Fibroblast of lung (primary cell): ENCODE measurements at regions not wholly inside any gene's neighbourhood (a gene's known extent, or its start where the extent isn't known, plus 50 kb on each side); places are given as distances from the start of the nearest gene placed in this dataset.

ENCODE experiments used
- DNase-seq, 2 donors: peaks; one replicate each; pipeline versions ENCODE4 v3.0.0 to v3.0.0-alpha.2; 2010; ENCODE audit warnings: low read depth in 2 of 2
- H2AFZ ChIP-seq: 2 replicates; pipeline ENCODE4 v1.5.1; 2012; ENCODE audit warnings: low read length, control low read depth, inconsistent platforms
- H3K27ac ChIP-seq: 2 replicates; pipeline ENCODE4 v1.5.1; 2011; ENCODE audit warnings: low read length, control low read depth; ENCODE audit not compliant: insufficient read depth
- H3K27me3 ChIP-seq: 2 replicates; pipeline ENCODE4 v1.5.1; 2011; ENCODE audit warnings: mild to moderate bottlenecking, low read length; ENCODE audit not compliant: control insufficient read depth, insufficient read depth
- H3K36me3 ChIP-seq: 2 replicates; pipeline ENCODE4 v1.5.1; 2011; ENCODE audit warnings: low read length; ENCODE audit not compliant: control insufficient read depth, insufficient read depth
- H3K4me1 ChIP-seq: 2 replicates; pipeline ENCODE4 v1.5.1; 2011; ENCODE audit warnings: low read length; ENCODE audit not compliant: control insufficient read depth, insufficient read depth; ENCODE audit errors: extremely low read depth
- H3K4me2 ChIP-seq: 2 replicates; pipeline ENCODE4 v1.5.1; 2011; ENCODE audit warnings: low read length, control low read depth; ENCODE audit not compliant: insufficient read depth; ENCODE audit errors: extremely low read depth
- H3K4me3 ChIP-seq, 4 experiments: fragments of 200-600 bp in 1 of 4; sonication (generic) in 1 of 4; replicated peaks in 1 of 4; 2 replicates each; pipeline ENCODE4 v1.5.1; 2011 to 2016; ENCODE audit warnings: low read length in 4 of 4, low read depth in 3 of 4, mild to moderate bottlenecking in 3 of 4, control low read depth in 2 of 4, inconsistent platforms in 1 of 4, mixed read lengths in 1 of 4; ENCODE audit not compliant: insufficient read depth in 1 of 4; ENCODE audit errors: control extremely low read depth in 1 of 4
- H3K79me2 ChIP-seq: 2 replicates; pipeline ENCODE4 v1.5.1; 2012; ENCODE audit warnings: mild to moderate bottlenecking, low read length, inconsistent platforms; ENCODE audit not compliant: control insufficient read depth, insufficient read depth
- H3K9ac ChIP-seq: 2 replicates; pipeline ENCODE4 v1.5.1; 2011; ENCODE audit warnings: mild to moderate bottlenecking, low read length, control low read depth; ENCODE audit not compliant: insufficient read depth
- H3K9me3 ChIP-seq: 2 replicates; pipeline ENCODE4 v1.5.1; 2012; ENCODE audit warnings: low read depth, low read length; ENCODE audit not compliant: control insufficient read depth, insufficient read depth
- H4K20me1 ChIP-seq: 2 replicates; pipeline ENCODE4 v1.5.1; 2011; ENCODE audit warnings: low read length; ENCODE audit not compliant: control insufficient read depth, insufficient read depth; ENCODE audit errors: extremely low read depth
- CTCF ChIP-seq, 2 donors: IDR thresholded peaks in 1 of 2; conservative IDR thresholded peaks in 1 of 2; 1 replicate in 1 of 2; 2 replicates in 1 of 2; pipeline ENCODE4 v1.5.1; 2011 to 2012; ENCODE audit warnings: low read length in 2 of 2, control low read depth in 1 of 2, inconsistent platforms in 1 of 2, low read depth in 1 of 2, mild to moderate bottlenecking in 1 of 2
- EZH2 ChIP-seq: IDR thresholded peaks from 2 replicates; pipeline ENCODE4 v1.5.1; 2012; ENCODE audit warnings: low read length, control low read depth, mild to moderate bottlenecking; ENCODE audit errors: missing control alignments

GRCh38 chrX:20488473-20488872 is 221.8 kb upstream of the RPS6KA3 start:
- Histone ChIP-seq H2AFZ (no peak overlapping the region), H3K4me3 (no peak overlapping the region), H3K27ac (no peak overlapping the region), H3K4me2 (no peak overlapping the region), H3K9me3 (no peaks in the 10 kb centered on the region), H3K36me3 (no peaks in the 10 kb centered on the region), H3K9ac (no peak overlapping the region), H4K20me1 (no peaks in the 10 kb centered on the region), H3K27me3 (no peaks in the 10 kb centered on the region), H3K79me2 (no peaks in the 10 kb centered on the region), H3K4me1 (no peaks in the 10 kb centered on the region)
- DNase-seq, result no peak
- no peak for TF ChIP-seq EZH2
- TF ChIP-seq CTCF (conservative IDR thresholded peaks at IDR 0.05 in 1 of 2, IDR thresholded peaks at IDR 0.05 in 1 of 2; ENCODE audit: low read depth in 1 of 2, low read length in 2 of 2), result no peak

- H3K36me3 ChIP-seq, result no peaks in the 10 kb centered on the region
- no peaks in the 10 kb centered on the region for H3K4me1 ChIP-seq
- no peak for TF ChIP-seq CTCF (conservative IDR thresholded peaks at IDR 0.05 in 1 of 2, IDR thresholded peaks at IDR 0.05 in 1 of 2; ENCODE audit: low read depth in 1 of 2, low read length in 2 of 2)
- TF ChIP-seq EZH2, result no peak
- no peaks in the 10 kb centered on the region for H4K20me1 ChIP-seq
- peak in 1 of 2 donors; percentile 53 for DNase-seq
- H3K4me3 ChIP-seq, result no peak overlapping the region
- H3K9me3 ChIP-seq, result no peaks in the 10 kb centered on the region
- no peaks in the 10 kb centered on the region for H3K27me3 ChIP-seq
- no peak overlapping the region for H3K4me2 ChIP-seq
- H2AFZ ChIP-seq, result no peak overlapping the region
- H3K9ac ChIP-seq, result no peak overlapping the region
- H3K27ac ChIP-seq, result no peak overlapping the region
- no peaks in the 10 kb centered on the region for H3K79me2 ChIP-seq
These were observed 220.5 kb upstream of the RPS6KA3 start for GRCh38 chrX:20487227-20487626.

- Histone ChIP-seq H3K9me3 (no peaks in the 10 kb centered on the region), H3K4me2 (no peak overlapping the region), H3K4me3 (no peak overlapping the region), H3K4me1 (no peaks in the 10 kb centered on the region), H4K20me1 (no peaks in the 10 kb centered on the region), H3K27me3 (no peaks in the 10 kb centered on the region), H2AFZ (no peak overlapping the region), H3K27ac (no peak overlapping the region), H3K36me3 (no peaks in the 10 kb centered on the region), H3K79me2 (no peaks in the 10 kb centered on the region), H3K9ac (no peak overlapping the region)
- DNase-seq, result no peak
- TF ChIP-seq CTCF (conservative IDR thresholded peaks at IDR 0.05 in 1 of 2, IDR thresholded peaks at IDR 0.05 in 1 of 2; ENCODE audit: low read depth in 1 of 2, low read length in 2 of 2), result no peak
- no peak for TF ChIP-seq EZH2
These were observed 214.9 kb upstream of the RPS6KA3 start for GRCh38 chrX:20481632-20482031.
